Stimulated activated CD4-positive, alpha-beta T cell treated with anti-CD3 and anti-CD28 coated beads, TNF-alpha, amount 100 ng/mL, for 1 hour (primary cell): ENCODE measurements at regions not wholly inside any gene's neighbourhood (a gene's known extent, or its start where the extent isn't known, plus 50 kb on each side); places are given as distances from the start of the nearest gene placed in this dataset.

Experiments used
- DNase-seq, 3 donors: peaks; one replicate each; pipeline ENCODE4 v3.0.0-alpha.2; 2020; ENCODE audit warnings: low read depth in 3 of 3, low spot score in 1 of 3

DNA sequence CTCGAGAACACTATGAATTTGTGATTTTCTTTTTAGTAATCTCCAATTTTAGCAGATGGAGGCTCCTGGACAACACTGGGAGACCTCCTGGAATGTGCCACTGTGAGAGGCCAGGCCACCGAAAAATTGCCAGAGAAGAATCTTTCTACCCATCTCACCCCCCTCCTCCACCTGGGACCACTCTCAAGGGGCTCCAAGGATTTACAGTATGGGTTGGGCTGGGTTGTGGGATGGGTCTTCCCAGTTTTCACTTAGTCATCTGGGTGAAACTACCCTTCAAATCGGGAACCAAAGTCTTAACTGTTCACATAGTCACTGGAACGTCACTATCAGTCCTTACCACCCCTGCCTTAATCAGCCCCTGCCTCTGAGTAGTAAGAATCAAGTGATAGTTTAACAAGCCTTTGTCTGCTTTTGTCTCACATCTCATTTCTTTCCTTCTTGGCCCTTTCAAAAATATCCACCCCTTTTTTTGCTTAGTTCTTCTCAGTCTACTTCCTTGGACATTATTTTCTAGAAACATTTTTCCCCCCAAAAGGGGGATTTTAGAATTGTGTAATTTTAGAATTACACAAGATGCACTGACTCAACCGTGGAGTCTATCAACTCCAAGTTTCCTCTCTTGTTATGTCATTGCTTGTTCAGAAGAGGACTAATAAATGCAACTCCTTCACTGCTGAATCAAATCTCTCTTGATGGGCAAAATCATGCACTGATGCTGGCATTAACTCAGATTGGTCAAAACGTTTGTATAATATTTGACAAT lies 148.2 kb upstream of the MOCS1 start:
- DNase-seq, result no peak

DNA sequence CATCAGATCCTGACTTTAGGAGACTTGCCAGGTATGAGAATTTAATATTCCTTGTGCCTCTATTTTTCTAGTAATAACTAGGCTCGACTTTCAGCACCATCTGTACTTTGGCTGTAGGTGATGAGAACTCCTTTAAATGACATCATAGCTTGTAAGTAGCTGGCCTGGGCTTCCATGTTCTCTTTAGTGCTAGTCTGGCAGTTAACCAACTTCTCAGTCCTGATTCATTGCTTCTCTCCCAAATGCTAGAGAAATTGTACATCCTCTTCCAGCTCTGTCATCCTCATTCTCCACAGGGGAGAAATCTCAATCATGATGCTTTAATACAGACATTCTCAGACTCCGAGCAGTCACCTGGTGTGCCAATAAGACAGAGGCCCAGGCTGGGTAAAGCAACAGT lies 143.5 kb upstream of the MOCS1 start:
- DNase-seq, result no peak

DNA sequence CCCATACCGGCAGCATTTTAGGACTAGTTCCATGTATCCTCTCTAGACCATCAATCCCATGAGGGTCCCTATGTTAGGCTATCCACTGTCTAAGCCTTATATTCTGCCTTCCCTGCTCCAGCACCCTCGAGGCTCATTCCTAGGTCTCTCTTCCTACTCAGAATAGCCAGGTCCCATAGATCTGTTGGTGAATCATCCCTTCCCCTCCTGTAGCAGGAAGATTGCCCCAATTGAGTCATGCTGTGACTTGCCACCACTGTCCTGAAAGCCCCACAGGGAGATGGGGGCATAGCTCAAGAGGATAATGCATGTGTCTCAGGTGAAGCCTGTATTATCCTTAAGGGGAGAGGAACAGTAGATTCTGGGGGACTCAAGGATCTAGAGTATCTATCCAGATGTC lies 143.1 kb upstream of the MOCS1 start:
- DNase-seq, result no peak

DNA sequence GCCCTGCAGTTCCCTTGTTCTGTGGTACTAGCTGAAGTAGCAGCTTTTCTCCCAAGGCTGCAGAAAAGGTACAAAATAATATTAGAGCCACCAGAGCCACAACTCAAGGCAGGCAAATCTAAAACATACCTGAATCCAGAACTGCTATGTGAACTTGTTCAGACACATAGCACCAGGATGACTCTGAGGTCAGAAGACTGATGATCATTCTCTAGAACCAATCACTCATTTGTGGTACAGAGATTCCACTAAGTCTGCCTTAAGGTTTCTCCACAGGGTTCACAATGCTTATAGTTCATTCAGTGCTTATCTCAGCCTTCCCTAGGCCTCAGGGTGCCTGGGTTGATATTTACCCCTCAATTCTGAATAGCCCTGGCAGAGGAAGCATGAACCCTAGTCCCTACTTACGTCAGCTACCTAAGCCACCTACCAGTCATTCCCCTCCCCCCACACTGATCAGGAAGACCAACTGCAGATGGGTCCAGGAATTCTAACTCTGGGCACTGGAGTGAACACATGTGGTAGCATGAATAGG lies 140.9 kb upstream of the MOCS1 start:
- no peak for DNase-seq

DNA sequence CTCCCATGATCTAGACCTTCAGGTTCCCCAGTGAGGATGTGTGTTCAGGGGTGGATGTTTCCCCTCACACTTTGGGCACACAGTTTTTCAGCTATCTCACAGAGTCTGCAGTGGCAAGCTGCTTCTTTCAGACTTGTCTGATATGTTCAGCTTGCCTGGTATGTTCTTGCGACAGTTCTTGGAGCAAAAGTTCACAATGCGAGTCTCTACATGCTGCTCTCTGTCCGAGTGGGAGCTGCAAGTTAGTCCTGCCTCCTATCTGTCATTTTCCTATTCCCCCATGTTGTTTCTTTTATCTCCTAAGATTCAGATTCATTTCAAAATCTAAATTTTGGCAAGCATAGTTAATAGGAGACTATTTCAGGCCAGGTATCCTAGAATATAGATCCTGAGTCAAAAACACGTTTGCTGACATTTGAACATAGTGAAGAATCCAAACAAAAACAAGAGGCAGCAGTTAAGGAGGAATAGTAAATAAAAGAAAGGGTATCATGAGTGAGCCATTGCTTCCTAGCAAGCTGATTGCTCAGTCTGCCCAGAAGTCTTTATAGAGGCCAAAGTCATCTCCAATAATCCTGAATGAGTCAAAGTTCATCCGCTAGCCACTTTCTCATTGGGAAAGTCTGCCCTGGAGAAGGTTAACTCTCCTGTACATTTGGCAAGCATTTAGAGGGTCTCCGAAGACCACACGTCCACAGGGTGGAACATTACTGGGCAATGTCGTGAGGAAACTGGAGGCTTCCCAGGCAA lies 140.2 kb upstream of the MOCS1 start:
- DNase-seq, result no peak

DNA sequence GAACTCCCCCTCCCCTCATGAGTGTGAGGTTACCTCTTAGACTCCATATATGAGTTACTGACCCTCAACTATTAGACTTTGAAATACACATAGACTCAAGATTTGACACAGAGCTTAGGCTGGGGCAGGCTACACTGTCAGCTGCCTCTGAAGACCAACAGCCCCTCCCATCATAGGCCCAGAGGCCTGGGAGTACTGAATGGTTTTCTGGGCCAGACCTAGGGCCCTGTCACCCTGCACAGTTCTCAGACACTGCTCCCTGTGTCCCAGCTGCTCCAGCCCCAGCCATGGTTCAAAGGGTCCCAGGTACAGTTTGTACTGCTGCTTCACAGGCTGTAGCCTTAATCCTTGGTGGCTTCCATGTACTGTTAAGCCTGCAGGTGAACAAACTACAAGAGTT lies 132.1 kb upstream of the MOCS1 start:
- no peak for DNase-seq

DNA sequence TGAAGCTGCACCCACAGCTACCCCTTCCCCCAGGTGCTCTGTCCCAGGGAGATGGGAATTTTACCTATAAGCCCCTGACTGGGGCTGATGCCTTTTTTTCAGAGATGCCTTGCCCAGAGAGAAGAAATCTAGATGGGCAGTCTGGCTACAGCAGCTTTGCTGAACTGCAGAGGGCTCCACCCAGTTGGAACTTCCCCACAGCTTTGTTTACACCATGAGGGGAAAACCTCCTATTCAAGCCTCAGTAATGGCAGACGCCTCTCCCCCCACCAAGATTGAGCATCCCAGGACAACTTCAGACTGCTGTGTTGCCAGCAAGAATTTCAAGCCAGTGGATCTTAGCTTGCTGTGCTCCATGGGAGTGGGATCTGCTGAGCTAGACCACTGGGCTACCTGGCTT lies 122.6 kb upstream of the MOCS1 start:
- DNase-seq, result no peak

DNA sequence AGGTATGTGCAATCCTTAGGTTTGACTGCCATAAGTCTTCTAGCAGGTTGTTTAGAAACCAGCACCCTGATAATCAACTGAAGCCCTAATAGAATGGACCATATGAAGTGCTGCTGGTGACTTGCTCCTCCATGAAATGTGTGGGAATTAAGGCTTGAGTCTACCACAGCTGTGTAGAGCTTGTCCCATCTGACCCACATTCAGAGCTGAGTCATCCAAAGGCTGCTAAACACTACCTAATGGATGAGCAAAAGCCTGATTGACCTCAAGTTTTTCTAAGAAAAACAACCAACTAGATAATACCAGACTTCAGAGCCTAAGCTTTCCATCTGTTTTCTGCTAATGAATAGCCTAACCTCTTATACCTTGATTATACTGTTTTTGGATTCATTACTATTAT lies 120.3 kb upstream of the MOCS1 start:
- no peak for DNase-seq

DNA sequence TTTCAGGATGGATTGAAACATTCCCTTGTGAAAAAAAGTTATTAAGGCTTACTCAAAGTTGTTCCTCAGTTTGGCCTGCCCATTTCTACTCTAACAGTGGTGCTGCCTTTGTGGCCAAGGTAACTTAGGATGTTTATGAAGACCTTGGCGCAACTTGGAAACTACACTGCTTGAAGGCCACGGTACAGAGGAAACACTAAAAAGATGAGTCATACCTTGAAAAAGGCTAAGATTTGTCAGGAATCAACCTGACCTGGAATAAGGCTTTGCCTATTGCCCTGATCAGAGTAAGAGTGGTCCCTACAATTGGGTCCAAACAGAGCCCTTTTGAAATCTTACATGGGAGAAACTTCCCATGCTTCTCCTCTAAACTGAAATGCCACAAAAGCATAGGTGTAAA lies 119.9 kb upstream of the MOCS1 start:
- no peak for DNase-seq

DNA sequence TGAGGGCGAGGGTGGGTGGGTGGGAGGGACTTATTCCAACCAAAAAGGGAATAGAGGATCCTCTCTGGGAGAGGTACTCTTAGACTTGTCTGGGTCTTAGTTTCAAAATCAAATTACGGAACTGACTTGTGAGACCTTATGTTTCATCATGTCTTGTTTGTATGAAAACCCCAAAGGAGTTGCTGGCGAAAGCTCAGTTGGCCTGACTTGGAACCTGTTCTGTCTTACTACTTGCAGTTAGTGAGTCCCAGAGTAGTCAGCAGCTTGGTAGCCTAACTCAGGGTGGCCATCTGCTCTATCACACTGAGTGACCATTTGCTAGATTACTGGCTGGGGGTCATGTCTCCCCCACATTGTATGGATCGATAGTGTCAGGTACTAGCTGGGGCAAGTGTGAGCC lies 114.9 kb upstream of the MOCS1 start:
- no peak for DNase-seq

DNA sequence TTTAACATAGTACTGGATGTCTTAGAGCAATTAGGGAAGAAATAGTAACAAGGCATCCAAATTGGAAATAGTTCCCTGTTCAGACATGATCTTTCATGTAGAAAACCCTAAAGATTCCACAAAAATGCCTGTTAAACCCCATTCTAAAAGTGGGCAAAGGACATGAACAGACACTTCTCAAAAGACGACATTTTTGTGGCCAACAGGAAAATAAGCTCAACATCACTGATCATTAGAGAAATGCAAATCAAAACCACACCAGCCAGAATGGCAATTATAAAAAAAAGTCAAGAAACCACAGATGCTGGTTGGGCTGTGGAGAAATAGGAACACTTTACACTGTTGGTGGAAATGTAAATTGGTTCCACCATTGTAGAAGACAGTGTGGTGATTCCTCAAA lies 109.9 kb upstream of the MOCS1 start:
- DNase-seq, result no peak

DNA sequence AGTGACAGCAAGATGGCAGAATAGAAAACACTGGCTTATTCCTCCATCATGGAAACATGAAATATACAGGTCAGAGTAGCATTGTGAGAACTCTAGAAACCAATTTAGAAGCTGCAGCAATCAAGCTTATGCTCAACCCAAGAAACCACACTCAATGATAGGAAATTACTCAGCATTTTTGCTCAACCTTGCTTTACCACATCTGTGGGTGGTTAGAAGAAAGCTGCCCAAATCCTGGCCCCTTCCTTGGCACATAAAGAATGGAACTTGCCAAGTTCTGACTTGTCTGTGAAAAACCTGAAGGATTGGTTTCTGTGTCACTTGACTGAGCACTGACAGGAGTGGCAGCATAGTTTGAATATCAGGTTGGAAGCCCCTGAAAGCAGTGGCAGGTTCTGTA lies 108.0 kb upstream of the MOCS1 start:
- DNase-seq, result no peak

DNA sequence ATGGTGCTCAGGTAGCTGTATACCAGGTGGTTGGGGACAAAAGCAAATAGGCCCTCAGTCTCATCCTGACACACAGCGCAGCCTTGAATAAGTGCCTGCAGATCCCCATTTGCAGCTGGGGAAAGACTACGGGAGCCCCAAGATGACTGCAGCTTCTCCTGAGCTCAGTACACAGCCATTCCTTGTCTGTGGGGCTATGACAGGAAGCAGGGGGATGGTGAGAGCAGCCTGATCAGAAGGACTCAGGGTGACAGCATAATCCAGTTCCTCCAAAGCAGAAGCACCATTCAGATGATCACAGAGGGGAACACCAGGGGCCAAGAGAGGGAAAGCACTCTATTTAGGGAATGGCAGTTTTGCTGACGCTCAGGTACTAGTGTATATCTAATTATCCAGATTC lies 104.8 kb upstream of the MOCS1 start:
- DNase-seq, result no peak

DNA sequence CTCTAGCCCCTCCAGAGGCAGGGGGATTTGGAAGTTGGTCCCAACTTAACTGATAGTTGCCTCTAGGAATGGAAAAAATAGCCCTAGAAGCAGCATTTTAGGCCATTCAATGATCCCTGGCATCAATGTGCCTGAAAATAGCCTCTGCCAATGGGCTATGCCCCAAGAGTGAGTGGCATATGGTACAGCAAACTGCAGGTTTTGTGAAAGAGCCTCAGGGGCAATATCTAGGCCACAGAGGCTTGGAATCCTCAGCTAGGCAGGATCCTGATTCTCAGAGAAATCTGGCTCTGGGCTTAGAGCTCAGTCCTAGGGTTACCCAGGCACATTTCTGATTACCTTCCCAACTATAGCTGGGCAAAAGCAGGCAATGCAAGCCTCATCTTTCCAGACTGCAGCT lies 104.4 kb upstream of the MOCS1 start:
- no peak for DNase-seq

DNA sequence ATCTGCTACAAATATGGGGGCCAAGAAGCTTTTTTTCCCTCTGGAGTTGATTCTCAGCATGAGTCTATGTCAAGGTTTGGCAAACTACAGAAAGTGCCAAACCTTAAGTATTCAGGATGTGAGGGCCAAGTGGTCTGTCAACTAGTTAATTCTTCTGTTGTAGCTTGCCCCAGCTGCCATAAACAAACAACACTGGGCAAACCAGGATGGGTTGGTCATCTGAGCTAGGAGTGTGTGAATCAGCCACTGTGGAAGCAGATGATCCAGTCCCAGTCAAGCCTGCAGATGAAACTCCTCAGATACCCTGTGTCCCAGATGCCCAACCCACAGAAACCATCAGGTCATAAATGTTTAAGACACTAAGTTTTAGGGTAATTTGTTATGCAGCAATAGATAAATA lies 103.0 kb upstream of the MOCS1 start:
- DNase-seq, result no peak

DNA sequence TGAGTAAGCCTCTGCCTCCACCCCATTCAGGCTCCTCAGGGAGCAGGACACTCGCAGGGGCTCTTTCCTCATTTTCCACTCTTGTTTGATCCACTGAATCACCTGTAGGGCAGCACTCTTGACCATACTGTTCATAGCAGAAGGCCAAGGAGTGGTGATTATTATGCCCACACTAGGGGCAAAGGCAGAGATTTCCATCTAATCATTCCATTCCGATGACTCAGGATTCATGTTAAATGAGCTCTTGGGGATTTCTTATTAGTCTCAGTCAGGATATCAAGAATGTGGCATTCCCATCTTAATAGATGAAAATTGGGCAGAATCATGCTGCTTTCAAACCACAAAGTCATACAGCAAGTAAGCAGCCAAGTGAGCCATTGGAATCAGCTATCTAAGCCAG lies 101.9 kb upstream of the MOCS1 start:
- no peak for DNase-seq

DNA sequence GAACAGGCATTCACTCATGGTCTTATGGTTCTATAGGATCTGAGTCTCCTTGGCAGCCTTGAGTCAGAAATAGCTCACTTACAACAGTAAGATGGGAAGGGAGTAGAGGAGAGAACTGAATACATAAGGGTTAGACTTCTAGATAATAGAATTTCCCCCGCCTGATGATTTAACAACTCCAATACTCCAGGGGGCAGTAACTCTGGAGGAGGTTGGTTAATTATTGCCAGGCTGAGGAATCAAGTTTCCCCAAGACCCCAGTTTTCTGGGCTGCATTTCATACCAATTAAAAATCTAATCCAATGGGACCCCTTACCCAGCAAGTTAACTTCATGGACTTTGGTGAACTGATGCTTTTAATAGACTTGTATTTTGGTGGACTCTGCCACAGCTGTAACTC lies 94.2 kb upstream of the MOCS1 start:
- DNase-seq, result no peak

DNA sequence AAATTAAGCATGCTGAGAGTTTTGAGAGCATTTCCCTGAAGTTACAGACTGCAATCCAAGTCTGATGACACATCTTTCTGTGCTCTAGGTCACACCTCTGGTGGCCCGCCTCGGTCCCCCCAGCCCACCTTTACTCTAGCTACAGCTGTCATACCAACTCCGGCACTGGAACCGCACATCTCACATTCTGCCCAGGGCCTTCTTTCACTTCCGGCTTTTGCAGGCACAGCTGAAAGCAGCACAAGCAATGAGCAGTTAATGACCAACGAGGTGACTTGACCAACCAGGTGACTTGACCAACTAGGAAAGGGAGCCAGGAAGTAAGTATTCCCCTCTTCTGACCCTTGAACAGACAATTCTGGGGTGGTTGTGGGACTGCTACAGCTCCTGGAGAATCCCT lies 88.6 kb upstream of the MOCS1 start:
- no peak for DNase-seq

DNA sequence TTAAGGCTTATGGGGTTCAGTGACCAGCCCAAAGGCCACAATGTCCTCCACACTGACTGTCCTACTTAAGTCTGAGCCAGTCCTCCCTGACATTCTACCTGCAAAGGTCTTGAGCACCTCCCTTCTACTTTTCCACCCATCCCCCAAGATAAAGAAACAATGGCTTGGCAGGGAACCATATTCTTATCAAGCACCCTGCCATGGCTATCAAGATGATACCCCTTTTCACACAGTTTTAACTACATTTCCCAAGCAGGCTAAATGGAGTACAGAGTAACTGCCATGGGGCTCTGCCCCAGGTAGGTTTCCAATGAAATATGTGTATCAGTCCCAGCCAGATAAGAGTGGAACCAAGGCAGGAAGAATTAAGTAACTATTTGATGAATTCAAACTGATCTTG lies 85.9 kb upstream of the MOCS1 start:
- no peak for DNase-seq

DNA sequence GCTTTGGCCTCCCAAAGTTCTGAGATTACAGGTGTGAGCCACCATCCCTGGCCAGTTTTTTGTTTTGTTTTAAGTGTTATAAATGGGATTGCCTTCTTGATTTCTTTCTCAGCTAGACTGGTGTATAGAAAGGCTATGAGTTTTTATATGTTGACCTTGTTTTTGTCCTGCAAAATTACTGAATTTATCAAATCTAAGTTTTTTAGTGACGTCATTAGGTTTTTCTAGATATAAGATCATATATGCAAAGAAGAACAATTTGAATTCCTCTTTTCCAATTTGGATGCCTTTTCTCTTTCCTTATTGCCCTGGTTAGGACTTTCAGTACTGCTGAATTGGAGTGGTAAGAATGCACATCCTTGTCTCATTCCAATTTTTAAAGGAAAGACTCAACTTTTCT lies 81.3 kb upstream of the MOCS1 start:
- DNase-seq, result no peak

DNA sequence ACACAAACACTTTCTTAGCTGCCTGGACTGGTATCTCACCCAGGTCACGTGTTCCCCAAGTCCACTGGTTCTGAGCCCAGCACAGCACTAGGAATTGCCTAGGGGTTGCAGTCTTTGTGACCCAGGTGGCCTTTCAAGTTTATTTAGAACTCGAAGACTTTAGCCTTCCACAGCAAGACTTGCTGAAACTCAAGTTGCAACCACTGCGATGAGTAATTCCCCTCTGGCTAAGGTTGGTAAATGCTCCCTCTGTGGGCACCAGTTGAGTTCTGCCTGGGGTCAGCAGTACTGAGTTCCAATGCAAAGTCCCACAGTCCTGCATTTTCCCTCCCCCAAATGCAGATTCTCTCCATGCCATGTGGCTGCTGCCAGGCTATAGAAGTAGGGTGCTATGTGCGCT lies 77.6 kb upstream of the MOCS1 start:
- DNase-seq, result no peak

DNA sequence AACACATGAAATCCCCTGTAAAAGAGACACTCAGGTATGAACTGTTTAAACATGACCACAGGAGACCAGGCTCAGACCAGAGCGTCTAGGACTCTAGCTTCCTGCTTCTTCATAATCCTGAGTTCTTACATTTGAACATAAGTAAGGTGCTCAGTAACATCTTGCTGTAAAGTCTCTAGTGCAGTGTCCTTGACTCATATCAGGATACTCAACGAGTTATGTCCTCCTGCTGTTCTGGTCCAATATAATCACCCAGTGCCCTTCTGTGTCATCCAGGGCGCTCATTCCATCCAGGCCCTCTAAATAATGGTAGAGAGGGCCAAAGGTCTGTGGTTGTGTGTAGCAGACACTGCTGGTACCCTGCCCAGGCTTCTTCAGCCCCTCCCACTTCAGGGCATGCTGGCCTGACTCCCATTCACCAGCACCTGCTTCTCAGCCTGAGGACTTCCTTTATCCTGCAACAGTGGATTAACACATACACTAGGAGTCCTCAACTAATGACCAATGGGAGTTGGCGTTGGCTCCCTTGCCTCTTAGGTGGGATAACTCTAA lies 66.8 kb upstream of the MOCS1 start:
- no peak for DNase-seq
